ENCODE measurements at regions not wholly inside any gene's neighbourhood (a gene's known extent, or its start where the extent isn't known, plus 50 kb on each side); places are given as distances from the start of the nearest gene placed in this dataset.
A peak's percentile ranks its signal among the peaks of the same experiment; 100 is the strongest.
"Not testable (repeated sequence)": the region's sequence is repeated elsewhere in the genome, so short reads cannot be mapped to it uniquely, and the experiment has no call there.

GRCh38 chr6:150739711-150740349 lies 125.7 kb upstream of the MTHFD1L start:
- no peak for DNase-seq (ENCODE audit: low spot score)

- no peak for DNase-seq (ENCODE audit: low spot score)
These were observed 125.0 kb upstream of the MTHFD1L start for GRCh38 chr6:150740453-150740852.

- peak; percentile 3 for DNase-seq (ENCODE audit: low spot score)
These were observed 123.8 kb upstream of the MTHFD1L start for GRCh38 chr6:150741633-150742200.

- DNase-seq (ENCODE audit: low spot score): no peak
These were observed 120.8 kb upstream of the MTHFD1L start for GRCh38 chr6:150744522-150745260.

GRCh38 chr6:150745896-150746295 lies 119.6 kb upstream of the MTHFD1L start:
- DNase-seq (ENCODE audit: low spot score): no peak

GRCh38 chr6:150747155-150747554 lies 118.3 kb upstream of the MTHFD1L start:
- no peak for DNase-seq (ENCODE audit: low spot score)

GRCh38 chr6:150749091-150749670 lies 116.3 kb upstream of the MTHFD1L start:
- no peak for DNase-seq (ENCODE audit: low spot score)

GRCh38 chr6:150751296-150751695 lies 114.2 kb upstream of the MTHFD1L start:
- DNase-seq (ENCODE audit: low spot score): peak; percentile 31

GRCh38 chr6:150752409-150752808 lies 113.1 kb upstream of the MTHFD1L start:
- DNase-seq (ENCODE audit: low spot score): no peak

GRCh38 chr6:150753371-150754064 lies 112.0 kb upstream of the MTHFD1L start:
- no peak for DNase-seq (ENCODE audit: low spot score)

- DNase-seq (ENCODE audit: low spot score): no peak
These were observed 110.5 kb upstream of the MTHFD1L start for GRCh38 chr6:150755042-150755441.

- DNase-seq (ENCODE audit: low spot score): no peak
These were observed 110.0 kb upstream of the MTHFD1L start for GRCh38 chr6:150755524-150755923.

- DNase-seq (ENCODE audit: low spot score): no peak
These were observed 109.3 kb upstream of the MTHFD1L start for GRCh38 chr6:150756173-150756572.

- not testable (repeated sequence) for DNase-seq (ENCODE audit: low spot score)
These were observed 107.7 kb upstream of the MTHFD1L start for GRCh38 chr6:150757807-150758206.

GRCh38 chr6:150759483-150759882 lies 106.0 kb upstream of the MTHFD1L start:
- no peak for DNase-seq (ENCODE audit: low spot score)

- DNase-seq (ENCODE audit: low spot score): no peak
These were observed 103.7 kb upstream of the MTHFD1L start for GRCh38 chr6:150761771-150762170.

- DNase-seq (ENCODE audit: low spot score): no peak
These were observed 101.0 kb upstream of the MTHFD1L start for GRCh38 chr6:150764334-150765066.

- no peak for DNase-seq (ENCODE audit: low spot score)
These were observed 100.3 kb upstream of the MTHFD1L start for GRCh38 chr6:150765067-150765764.

- DNase-seq (ENCODE audit: low spot score): no peak
These were observed 99.1 kb upstream of the MTHFD1L start for GRCh38 chr6:150766201-150766997.

- DNase-seq (ENCODE audit: low spot score): no peak
These were observed 98.3 kb upstream of the MTHFD1L start for GRCh38 chr6:150767161-150767560.

Data from A172 (cell line).